OCI-M2 (cell line): ENCODE measurements at regions not wholly inside any gene's neighbourhood (a gene's known extent, or its start where the extent isn't known, plus 50 kb on each side); places are given as distances from the start of the nearest gene placed in this dataset.
"Not testable (repeated sequence)": the region's sequence is repeated elsewhere in the genome, so short reads cannot be mapped to it uniquely, and the experiment has no call there.

Source experiments
- DNase-seq: peaks from one replicate; lab custom pipeline; 2025; ENCODE audit not compliant: unreplicated experiment; lab: John Stamatoyannopoulos, UW

GRCh38 chr7:37545619-37546534 is 97.2 kb upstream of the ELMO1 start:
- no peak for DNase-seq

DNA sequence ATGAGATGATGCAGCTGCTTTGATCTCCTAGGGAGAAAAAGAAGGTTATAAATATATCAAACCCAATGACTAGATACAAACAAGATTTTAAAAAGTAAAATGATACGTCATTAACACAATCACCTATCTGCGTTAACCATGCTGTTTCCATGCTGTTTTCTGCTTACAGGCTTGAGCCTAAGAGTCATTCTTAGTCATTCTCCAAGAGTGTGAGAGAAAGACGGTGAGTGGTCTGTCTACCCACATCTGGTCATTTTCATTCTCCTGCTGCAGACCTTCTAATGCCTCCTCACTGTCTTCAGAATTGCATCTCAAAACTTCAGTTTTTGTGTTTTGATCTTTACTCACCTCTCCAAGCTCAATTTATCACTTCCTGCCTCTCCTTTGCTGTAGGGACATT is 98.0 kb upstream of the ELMO1 start:
- no peak for DNase-seq

- no peak for DNase-seq
Observed at GRCh38 chr7:37549076-37549931, 100.6 kb upstream of the ELMO1 start.

DNA sequence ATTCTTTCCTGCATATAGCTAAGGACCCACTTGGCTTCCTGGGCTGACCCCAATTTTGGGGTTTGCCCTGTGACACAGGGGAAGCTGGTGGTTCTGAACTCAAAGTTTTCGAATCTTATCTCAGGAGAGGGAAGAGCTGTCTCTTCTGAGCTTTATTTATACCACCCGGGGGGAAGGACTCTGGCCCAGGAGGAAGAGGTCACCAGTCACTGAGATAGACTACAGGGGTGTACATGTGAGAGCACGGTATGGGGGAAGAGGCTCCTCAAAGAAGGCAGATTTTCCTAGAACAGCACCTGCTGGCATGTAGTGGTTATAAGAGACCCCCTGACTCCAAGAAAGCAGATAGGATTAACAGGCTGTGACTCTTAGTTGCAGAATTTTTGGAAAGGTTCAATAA is 101.8 kb upstream of the ELMO1 start:
- DNase-seq = no peak

DNA sequence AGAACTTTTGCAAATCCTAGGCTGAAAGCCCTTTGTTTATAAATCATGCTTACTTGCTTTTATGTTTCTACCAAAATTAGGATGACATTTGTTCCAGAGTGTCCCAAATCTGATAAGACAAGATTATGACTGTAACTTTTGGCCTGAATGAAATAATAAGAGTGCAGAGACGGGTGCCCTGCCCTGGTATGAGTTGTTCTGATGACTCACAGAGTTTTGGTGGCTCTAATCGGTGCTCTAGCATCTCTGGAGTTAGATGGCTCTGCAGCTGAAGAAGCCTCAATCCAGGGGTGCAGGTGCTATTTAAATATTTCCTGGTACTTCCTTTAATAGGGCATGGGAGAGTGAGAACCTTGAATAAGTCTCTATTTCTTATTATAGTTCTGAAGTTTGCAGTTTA is 102.2 kb upstream of the ELMO1 start:
- no peak for DNase-seq

DNA sequence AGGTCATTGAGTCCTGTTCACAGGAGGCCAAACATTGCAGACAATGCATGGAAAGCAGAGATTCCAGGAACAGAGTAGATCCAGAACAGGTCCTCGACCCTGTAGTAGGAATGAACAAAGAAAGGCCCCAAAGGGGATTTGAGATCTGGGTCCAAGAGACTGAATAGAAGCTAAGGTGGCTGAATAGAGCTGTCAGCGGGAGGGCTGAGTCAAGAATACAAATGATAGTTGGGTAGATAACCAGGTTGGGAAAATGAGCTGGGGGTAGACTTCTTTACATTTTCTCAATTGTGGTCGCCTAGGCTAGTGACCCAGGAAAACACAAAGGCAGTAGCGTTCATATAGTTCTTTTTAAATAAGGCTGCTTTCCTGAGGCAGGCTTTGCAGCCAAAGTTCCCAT is 103.4 kb upstream of the ELMO1 start:
- DNase-seq = no peak

- not testable (repeated sequence) for DNase-seq
Observed at GRCh38 chr7:37552439-37552838, 103.8 kb upstream of the ELMO1 start.

- DNase-seq = no peak
Observed at GRCh38 chr7:37555528-37555927, 106.9 kb upstream of the ELMO1 start.

GRCh38 chr7:37557571-37558209 is 109.0 kb upstream of the ELMO1 start:
- no peak for DNase-seq

- no peak for DNase-seq
Observed at GRCh38 chr7:37558320-37559096, 109.8 kb upstream of the ELMO1 start.

DNA sequence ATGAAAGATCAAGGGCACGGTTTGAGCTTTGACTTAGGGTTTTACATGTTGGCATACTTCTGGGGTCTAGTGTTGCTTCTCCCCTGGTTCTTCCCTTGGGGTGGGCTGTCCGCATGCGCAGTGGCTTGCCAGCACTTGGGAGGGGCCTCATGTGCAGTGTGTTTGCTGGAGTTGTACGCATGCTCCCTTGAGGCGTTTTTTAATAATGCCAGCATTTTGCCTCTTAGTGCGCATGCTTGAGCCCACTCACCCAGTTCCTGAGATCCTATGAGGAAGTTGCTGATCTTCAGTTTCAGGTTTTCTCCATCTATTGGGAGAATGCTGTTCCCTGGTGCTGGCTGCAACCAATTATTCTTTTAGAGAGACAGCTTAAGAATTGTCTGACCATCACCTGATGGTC is 113.4 kb upstream of the GPR141 start:
- DNase-seq = no peak

DNA sequence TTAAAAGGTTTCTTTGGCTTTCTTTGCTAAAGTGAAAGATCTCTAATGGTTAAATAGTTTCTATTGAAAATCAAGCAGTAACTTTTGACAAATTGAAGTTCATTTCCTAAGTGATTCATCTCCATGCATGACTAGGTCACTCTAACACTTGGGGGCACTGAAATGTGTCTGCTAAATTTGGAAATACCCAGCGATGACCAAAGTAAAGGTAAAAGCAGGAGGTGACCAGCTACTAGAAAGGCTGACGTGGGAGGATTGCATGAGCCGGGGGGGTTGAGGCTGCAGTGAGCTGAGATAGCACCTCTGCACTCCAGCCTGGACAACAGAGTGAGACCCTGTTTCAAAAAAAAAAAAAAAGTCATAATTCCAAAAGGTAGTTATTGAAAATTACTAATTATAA is 111.8 kb upstream of the GPR141 start:
- DNase-seq = no peak

GRCh38 chr7:37577412-37577811 is 106.2 kb upstream of the GPR141 start:
- no peak for DNase-seq

GRCh38 chr7:37577901-37578300 is 105.7 kb upstream of the GPR141 start:
- DNase-seq = no peak

GRCh38 chr7:37578350-37578749 is 105.2 kb upstream of the GPR141 start:
- no peak for DNase-seq

GRCh38 chr7:37580376-37580775 is 103.2 kb upstream of the GPR141 start:
- DNase-seq = no peak

DNA sequence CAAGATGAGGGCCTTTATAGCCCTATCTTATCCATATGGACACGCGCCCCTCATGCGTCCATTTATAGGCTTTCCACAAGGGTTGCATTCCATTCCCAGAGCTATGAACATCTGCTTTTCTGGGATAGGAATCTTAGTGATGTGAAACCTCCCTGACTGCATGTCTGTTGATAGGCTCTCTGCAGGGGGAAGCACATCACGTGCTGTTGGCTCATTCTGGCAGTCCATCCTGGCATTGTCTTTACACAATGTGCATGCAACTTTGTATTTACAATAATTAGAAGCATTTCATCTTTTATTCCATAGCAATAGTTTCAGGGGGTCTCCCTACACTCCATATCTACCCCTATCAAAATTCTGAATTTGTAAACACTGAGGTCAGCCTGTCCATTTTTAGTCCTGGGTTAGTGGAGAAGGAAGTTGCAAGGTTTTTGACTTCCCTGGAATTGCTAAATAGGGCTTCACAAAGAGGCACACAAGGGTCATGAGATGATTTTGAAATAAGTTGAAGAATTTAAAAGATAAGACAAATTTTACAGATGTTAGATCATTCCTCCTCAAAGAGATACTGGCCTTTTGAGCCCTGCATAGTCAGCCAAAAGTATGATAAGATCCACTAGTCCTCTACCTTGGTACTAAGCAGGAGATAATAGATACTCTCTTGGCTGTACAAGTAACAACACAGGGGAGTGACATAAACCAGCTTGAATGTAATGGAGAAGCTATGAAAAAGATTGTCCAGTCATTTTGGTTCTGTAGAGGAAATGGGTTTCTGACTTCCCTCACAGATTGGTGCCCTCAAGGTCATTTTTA is 98.7 kb upstream of the GPR141 start:
- DNase-seq = not testable (repeated sequence)

DNA sequence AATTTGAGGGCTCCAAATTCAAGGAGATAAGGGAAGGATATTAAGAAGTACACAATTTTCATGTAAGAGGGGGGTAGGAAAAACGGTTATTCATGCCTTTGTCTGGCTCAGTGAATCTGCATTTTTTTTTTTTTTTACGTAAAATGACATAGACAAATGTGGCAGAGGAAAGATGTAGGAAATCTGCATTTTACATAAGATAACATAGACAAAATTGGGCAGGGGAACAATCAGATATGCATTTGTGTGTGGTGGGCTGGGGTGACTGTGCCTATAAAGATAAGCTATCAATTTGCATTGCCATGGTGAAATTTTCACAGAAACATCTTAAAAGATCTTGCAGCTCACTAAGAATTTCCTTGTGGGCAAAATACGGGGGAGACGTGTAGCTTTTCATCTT is 92.7 kb upstream of the GPR141 start:
- peak; percentile 20 for DNase-seq

- no peak for DNase-seq
Observed at GRCh38 chr7:37592366-37592765, 91.2 kb upstream of the GPR141 start.

- DNase-seq = no peak
Observed at GRCh38 chr7:37594602-37595001, 89.0 kb upstream of the GPR141 start.
